ENCODE measurements at regions not wholly inside any gene's neighbourhood (a gene's known extent, or its start where the extent isn't known, plus 50 kb on each side); places are given as distances from the start of the nearest gene placed in this dataset.

DNA sequence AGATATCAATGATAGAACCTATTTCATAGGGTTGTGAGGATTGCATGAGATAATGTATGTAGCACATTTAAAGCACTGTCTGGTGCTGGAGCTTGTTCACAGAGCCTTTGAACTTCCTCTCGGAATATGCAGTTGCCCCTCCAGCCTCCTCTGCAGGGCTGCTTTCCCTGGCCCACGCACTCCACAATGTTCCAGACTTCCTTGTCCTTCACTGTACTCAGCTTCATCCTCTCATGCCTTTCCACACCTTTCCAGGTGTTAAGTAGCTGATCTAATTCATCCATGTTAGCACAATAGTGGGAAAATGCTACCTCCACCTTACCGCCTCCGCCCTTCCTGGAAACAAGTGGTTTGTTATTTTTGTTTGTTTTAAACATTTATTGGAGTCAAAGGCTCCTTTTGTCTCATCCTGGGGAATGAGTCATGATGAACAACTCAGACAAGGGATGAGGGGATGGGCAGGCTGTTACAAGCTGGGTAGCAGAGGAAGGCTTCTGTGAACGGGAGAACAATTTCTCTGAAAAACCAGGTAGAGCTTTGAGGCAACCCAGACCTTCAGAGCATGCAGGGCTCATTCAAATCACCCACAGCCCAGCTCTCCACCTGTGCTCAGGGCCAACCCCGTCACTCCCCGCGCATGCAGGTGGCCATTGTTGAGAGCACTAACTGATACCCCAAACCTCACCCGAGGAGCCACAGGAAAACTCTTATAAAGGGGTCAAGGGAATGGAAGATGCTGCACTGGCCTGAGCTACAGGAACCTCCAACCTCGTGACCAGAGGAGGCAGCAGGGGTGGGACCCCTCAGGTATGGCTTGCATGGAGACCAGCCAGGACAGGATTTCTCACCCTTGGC lies 84.9 kb upstream of the TBL1X start:
- Mint-ChIP-seq H3K36me3 (ENCODE audit: low read depth, unreplicated experiment) (no peaks in the 10 kb centered on the region), H3K4me1 (ENCODE audit: unreplicated experiment) (no peaks in the 10 kb centered on the region), H3K4me3 (ENCODE audit: unreplicated experiment) (no peak overlapping the region), H3K27ac (ENCODE audit: unreplicated experiment) (no peak overlapping the region), H3K9me3 (ENCODE audit: unreplicated experiment) (no peaks in the 10 kb centered on the region), H3K27me3 (ENCODE audit: unreplicated experiment) (peaks cover 2% of the 10 kb centered on the region)
- TF ChIP-seq, protein P1, sequence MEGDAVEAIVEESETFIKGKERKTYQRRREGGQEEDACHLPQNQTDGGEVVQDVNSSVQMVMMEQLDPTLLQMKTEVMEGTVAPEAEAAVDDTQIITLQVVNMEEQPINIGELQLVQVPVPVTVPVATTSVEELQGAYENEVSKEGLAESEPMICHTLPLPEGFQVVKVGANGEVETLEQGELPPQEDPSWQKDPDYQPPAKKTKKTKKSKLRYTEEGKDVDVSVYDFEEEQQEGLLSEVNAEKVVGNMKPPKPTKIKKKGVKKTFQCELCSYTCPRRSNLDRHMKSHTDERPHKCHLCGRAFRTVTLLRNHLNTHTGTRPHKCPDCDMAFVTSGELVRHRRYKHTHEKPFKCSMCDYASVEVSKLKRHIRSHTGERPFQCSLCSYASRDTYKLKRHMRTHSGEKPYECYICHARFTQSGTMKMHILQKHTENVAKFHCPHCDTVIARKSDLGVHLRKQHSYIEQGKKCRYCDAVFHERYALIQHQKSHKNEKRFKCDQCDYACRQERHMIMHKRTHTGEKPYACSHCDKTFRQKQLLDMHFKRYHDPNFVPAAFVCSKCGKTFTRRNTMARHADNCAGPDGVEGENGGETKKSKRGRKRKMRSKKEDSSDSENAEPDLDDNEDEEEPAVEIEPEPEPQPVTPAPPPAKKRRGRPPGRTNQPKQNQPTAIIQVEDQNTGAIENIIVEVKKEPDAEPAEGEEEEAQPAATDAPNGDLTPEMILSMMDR (IDR thresholded peaks at IDR 0.05; ENCODE audit: unreplicated experiment) = no peak
- DNase-seq (ENCODE audit: low spot score) = no peak

GRCh38 chrX:9383655-9384054 lies 81.2 kb upstream of the TBL1X start:
- TF ChIP-seq, protein P1 (IDR thresholded peaks at IDR 0.05; ENCODE audit: unreplicated experiment) = no peak
- no peak overlapping the region for H3K27ac Mint-ChIP-seq (ENCODE audit: unreplicated experiment)
- no peak overlapping the region for H3K4me3 Mint-ChIP-seq (ENCODE audit: unreplicated experiment)
- H3K9me3 Mint-ChIP-seq (ENCODE audit: unreplicated experiment) = no peaks in the 10 kb centered on the region
- DNase-seq (ENCODE audit: low spot score) = no peak
- H3K36me3 Mint-ChIP-seq (ENCODE audit: low read depth, unreplicated experiment) = no peaks in the 10 kb centered on the region
- no peaks in the 10 kb centered on the region for H3K4me1 Mint-ChIP-seq (ENCODE audit: unreplicated experiment)
- peaks cover 2% of the 10 kb centered on the region for H3K27me3 Mint-ChIP-seq (ENCODE audit: unreplicated experiment)

GRCh38 chrX:9388450-9388849 lies 76.4 kb upstream of the TBL1X start:
- no peak for DNase-seq (ENCODE audit: low spot score)
- H3K9me3 Mint-ChIP-seq (ENCODE audit: unreplicated experiment) = no peaks in the 10 kb centered on the region
- TF ChIP-seq, protein P1 (IDR thresholded peaks at IDR 0.05; ENCODE audit: unreplicated experiment) = no peak
- H3K4me3 Mint-ChIP-seq (ENCODE audit: unreplicated experiment) = no peak overlapping the region
- no peaks in the 10 kb centered on the region for H3K36me3 Mint-ChIP-seq (ENCODE audit: low read depth, unreplicated experiment)
- H3K4me1 Mint-ChIP-seq (ENCODE audit: unreplicated experiment) = no peaks in the 10 kb centered on the region
- H3K27me3 Mint-ChIP-seq (ENCODE audit: unreplicated experiment) = no peaks in the 10 kb centered on the region
- no peak overlapping the region for H3K27ac Mint-ChIP-seq (ENCODE audit: unreplicated experiment)

DNA sequence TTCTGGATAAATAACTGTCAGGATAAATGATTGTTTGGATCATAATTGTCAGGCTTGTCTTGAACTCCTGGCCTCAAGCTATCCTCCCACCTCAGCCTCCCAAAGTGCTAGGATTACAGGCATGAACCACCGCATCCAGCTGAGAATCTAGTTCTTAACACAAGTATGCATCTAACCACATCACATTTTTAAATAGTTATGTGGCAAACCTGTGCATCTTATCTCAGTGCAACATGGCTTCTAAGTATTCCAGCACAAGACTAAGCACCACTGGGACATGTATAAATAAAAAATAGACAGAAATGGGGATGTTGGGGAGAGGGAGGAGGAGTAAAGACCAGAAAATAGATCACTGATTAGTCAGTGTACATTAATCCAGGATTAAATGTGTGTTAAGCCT lies 74.7 kb upstream of the TBL1X start:
- H3K9me3 Mint-ChIP-seq (ENCODE audit: unreplicated experiment) = no peaks in the 10 kb centered on the region
- TF ChIP-seq, protein P1 (IDR thresholded peaks at IDR 0.05; ENCODE audit: unreplicated experiment) = no peak
- H3K27me3 Mint-ChIP-seq (ENCODE audit: unreplicated experiment) = no peaks in the 10 kb centered on the region
- no peak overlapping the region for H3K4me3 Mint-ChIP-seq (ENCODE audit: unreplicated experiment)
- no peak for DNase-seq (ENCODE audit: low spot score)
- no peaks in the 10 kb centered on the region for H3K36me3 Mint-ChIP-seq (ENCODE audit: low read depth, unreplicated experiment)
- H3K27ac Mint-ChIP-seq (ENCODE audit: unreplicated experiment) = no peak overlapping the region
- H3K4me1 Mint-ChIP-seq (ENCODE audit: unreplicated experiment) = no peaks in the 10 kb centered on the region

- Mint-ChIP-seq H3K27me3 (ENCODE audit: unreplicated experiment) (no peaks in the 10 kb centered on the region), H3K4me1 (ENCODE audit: unreplicated experiment) (no peaks in the 10 kb centered on the region), H3K4me3 (ENCODE audit: unreplicated experiment) (no peak overlapping the region), H3K27ac (ENCODE audit: unreplicated experiment) (no peak overlapping the region), H3K36me3 (ENCODE audit: low read depth, unreplicated experiment) (no peaks in the 10 kb centered on the region), H3K9me3 (ENCODE audit: unreplicated experiment) (no peaks in the 10 kb centered on the region)
- TF ChIP-seq, protein P1 (IDR thresholded peaks at IDR 0.05; ENCODE audit: unreplicated experiment) = no peak
- DNase-seq (ENCODE audit: low spot score) = no peak
Measured at GRCh38 chrX:9390693-9391368, 74.0 kb upstream of the TBL1X start.
